GM19240 (cell line): ENCODE measurements at regions not wholly inside any gene's neighbourhood (a gene's known extent, or its start where the extent isn't known, plus 50 kb on each side); places are given as distances from the start of the nearest gene placed in this dataset.
A peak's percentile ranks its signal among the peaks of the same experiment; 100 is the strongest.

Source experiments
- DNase-seq: peaks from one replicate; pipeline ENCODE4 v3.0.0; 2011; ENCODE audit warnings: low spot score; ENCODE audit not compliant: insufficient read length

- DNase-seq, result no peak
Measured at GRCh38 chr6:105616521-105616920, 213.6 kb upstream of the PREP start.

GRCh38 chr6:105611606-105612005 lies 208.7 kb upstream of the PREP start:
- no peak for DNase-seq

DNA sequence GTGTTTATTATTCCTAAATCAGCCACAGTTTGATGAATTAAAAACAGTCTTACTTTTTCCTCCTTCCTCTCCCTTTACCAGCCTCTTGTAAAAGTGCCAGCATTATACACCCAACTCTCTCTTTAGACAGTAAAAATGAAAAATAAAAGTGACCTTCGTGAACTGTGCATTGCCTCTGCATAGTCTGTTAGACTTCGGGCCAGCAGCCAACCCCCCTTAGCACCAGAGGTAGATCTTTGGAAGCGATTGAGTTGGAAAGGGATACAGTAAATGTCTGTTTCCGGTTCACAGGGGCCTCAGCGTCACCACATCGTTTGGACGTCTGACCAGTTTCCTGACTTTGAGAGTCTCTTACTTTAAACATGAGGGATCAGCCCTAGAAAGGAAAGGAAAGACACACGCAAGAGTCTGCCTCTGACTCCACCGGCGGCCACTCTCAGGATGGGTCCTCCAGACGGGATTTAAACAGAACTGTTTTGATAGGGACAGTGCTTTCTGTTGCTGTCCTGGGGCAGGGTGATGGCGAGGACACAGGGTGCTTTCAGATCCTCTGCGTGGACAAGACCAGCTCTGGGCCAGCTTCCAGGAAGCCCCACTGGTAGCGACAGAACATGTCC lies 206.6 kb upstream of the PREP start:
- no peak for DNase-seq

- no peak for DNase-seq
Measured at GRCh38 chr6:105608711-105609374, 206.0 kb upstream of the PREP start.

- no peak for DNase-seq
Measured at GRCh38 chr6:105607636-105608621, 205.0 kb upstream of the PREP start.

DNA sequence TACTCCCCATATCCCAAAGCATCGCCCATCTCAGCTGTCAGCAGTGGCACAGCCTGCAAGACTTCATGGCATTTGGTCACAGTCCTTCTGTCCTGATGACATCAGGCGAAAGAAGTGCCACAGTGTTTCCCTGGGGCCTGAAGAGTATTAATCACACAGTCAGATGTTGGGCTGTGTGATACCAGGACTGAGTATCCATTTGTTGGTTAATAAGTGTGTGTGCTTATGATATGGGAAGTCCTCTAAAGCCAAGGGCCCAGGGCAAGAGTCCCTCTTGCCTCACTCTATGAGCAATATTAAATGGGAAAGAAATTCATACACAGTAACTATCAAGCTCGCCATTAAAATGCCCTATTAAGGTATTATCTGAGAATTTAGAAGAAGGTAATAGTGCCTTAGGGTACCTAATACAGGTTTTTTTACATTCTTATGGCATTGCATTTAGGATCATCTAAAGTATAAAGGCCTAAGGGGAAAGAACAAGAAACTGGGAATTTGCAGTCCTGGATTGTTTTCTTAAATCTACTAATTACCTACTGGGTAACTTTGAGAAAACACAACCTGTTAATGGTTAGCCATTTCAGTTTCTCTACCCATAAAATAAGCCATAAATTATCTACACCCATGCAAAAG lies 204.1 kb upstream of the PREP start:
- no peak for DNase-seq

GRCh38 chr6:105604587-105604884 lies 201.7 kb upstream of the PREP start:
- no peak for DNase-seq

DNA sequence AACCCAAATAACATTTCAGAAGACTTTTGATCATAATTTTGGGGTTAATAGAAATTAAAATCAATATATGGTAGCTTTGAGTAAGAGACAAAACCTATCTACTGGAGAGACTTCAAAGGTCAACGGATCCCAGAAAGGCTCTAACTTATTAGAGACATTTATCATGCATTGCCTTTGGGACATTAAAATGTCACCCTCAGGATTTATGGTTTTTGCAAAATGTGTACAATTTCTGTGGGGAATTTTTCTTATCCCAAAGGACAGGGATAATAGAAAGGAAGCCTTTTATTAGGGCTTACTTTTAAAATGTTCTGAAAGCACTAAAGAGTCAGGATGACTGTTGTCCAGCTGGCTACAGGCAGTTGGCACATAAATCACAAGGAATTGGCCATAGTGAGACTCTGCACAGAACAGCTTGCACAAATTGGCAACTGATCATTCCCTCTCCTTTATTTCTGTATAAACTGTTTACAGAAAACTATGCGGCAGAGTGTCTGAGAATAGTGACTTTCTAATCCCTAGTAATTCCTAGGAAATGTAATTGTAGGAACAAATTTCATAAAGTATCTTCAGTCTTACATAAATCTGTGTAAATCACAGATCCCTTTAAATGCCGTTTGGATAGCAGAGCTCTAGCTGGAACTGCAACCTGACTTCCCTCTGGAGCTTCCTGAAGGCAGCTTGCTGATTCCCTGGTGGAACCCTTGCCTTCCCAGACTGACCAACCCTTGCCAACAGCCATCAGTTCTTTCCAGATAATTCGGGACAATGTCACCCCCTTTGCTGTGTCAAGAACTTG lies 201.1 kb upstream of the PREP start:
- no peak for DNase-seq

DNA sequence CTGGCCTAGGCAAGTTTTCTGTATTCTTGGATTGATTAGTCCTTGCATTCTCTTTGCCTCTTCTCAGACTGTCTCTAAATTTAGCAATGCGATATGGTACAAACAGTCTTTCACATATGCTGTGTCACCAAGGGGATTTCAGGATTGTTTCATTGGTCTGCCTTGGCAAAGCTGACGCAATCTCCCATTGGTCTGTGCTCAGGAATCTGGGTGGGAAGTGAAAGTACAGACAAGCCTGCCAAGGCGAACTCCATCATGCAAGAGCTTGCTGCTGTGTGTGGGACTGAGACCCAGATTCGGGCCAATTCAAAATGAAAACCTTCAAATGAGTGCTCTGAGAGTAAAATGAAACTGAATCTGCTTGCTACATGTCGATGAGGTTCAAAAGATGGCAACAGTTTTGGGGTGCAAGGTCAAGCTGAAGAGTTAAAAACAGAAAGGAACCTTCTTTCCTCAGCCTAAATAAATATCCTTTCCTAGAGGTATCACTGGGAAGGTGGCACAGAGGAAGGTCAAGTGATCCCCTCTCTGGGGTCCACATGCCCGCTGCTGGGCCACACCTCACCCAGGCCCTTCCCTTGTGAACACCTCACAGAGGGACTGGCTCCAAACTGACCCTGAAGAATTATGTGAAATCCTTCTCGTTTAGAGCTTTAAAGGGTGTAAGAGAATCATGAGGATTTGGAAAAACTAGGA lies 198.8 kb upstream of the PREP start:
- DNase-seq, result peak; percentile 26

DNA sequence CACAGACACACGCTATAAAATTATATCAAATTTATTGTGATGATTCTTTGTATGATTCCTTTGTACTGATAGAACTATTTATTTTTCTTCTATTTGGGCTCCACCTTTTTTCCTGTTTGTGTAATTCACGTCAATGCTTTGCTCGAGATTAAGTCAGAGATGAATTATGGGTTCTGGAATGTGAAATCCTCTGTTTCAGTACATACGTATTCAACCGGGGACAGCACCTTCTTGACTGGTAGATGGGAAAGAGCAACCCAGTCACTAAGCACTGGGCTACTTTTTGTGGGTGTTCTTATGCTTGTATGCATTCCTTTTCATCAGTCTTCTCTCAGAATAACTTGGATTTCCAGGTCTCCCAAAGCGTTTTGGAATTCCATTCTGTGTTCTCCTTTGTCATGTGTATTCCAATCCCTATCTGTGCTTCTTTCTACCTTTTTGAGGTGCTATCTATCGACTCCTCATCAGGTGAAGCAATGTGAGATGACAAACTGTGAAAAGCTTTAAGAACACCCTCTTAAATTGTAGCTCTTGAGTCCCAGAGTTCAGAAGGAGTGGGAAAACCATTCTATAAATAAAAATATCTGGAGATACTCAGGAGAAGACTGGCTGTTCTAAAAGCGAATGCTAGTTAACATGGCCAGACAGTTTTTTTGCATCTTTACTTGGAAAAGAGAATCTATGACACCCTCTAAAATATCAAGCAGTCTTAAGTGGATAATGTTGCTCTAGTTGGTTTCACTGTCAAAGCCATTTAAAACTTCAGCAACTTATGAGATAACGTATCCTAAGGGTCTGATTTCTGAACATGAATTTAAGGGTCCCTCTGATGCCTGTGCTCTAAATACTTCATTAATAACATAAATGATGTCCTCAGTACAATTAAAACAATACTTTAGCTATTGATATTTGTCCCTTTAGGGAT lies 197.7 kb upstream of the PREP start:
- DNase-seq, result no peak

GRCh38 chr6:105598264-105598663 lies 195.4 kb upstream of the PREP start:
- DNase-seq, result no peak

GRCh38 chr6:105596284-105596755 lies 193.4 kb upstream of the PREP start:
- DNase-seq, result no peak

- DNase-seq, result no peak
Measured at GRCh38 chr6:105595829-105596228, 192.9 kb upstream of the PREP start.

- DNase-seq, result no peak
Measured at GRCh38 chr6:105594821-105595220, 191.9 kb upstream of the PREP start.

GRCh38 chr6:105593805-105594671 lies 191.2 kb upstream of the PREP start:
- DNase-seq, result no peak

GRCh38 chr6:105593056-105593690 lies 190.3 kb upstream of the PREP start:
- no peak for DNase-seq

DNA sequence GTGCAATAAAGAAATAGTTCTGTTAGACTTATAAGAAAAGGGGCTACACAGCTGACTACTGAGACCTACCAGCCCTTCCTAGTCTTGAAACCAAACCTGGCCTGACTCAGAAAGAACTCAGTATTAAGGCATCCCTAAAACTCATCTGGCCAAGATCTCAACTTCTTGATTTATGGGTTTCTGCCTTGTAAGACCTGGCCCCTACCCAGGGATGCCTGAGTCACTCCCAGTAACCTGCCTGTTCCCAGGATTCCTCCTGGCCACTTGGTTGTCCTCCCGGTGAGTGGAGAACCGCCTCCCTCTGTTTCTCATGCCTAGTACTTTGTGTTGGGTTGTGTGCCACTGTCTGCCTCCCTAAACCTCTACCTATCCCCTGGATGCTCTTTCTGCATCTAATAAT lies 189.4 kb upstream of the PREP start:
- no peak for DNase-seq

GRCh38 chr6:105591053-105591452 lies 188.2 kb upstream of the PREP start:
- no peak for DNase-seq
